HG02884 (cell line): ENCODE measurements at regions not wholly inside any gene's neighbourhood (a gene's known extent, or its start where the extent isn't known, plus 50 kb on each side); places are given as distances from the start of the nearest gene placed in this dataset.
"Not testable (repeated sequence)": the region's sequence is repeated elsewhere in the genome, so short reads cannot be mapped to it uniquely, and the experiment has no call there.

Experiments
- ATAC-seq: cut with Tn5 transposase; IDR thresholded peaks from one replicate; pipeline ENCODE4 v1.9.1; 2021; ENCODE audit warnings: mild to moderate bottlenecking, moderate library complexity; ENCODE audit not compliant: unreplicated experiment

DNA sequence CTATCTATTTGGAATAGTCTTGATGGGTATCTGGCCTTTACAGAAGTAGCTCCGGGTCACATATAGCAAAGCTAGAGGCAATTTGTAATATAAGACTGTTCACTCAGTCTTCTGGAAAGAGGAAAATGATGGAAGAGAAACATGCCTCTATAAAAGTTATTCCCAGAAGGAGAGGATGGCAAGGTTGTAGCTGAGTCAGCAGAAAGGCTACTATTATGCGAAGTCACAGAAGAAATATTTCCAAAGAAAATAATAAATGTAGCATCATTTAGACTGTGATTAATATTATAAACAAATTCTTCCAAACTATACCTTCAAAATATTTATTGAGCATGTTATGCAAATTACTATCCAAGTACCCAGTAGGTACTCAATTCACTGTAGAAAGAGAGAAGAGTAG is 1027.7 kb upstream of the TMEFF2 start:
- ATAC-seq, result no peak

DNA sequence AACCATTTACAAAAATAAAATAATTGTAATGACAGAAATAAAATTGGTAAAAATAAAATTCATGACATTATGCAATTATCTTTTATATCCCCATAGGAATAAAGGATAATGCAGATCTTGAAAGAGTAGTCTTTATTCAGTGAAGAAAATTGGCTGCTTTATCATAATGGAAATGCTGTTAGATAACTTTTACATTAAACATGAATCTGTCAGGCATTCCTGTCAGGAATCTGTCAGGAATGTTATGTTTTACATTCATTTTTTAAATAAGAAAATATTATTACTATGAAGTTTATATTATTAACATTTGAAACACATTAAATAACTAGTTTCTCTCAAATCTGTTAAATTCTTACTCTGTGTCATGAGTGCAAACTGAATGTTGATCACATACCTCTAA is 1024.7 kb upstream of the TMEFF2 start:
- no peak for ATAC-seq

DNA sequence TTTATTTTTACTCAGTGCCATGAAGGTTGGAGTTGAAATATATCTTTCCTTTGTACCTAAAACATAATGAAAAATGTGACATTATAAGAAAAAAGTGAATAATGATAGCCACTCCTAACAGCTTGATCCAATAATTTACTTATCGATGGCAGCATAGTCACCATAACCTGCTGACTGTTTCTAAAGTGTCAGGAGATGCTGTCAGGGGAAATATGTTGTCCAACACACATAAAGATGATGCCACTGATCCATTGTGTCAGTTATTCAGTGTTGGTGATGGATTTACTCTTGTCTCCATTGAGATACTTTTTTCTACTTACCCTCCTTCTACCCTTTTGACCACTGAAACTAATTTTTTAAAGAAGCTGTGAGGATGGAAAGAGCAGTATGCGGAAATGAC is 1006.9 kb upstream of the TMEFF2 start:
- no peak for ATAC-seq

DNA sequence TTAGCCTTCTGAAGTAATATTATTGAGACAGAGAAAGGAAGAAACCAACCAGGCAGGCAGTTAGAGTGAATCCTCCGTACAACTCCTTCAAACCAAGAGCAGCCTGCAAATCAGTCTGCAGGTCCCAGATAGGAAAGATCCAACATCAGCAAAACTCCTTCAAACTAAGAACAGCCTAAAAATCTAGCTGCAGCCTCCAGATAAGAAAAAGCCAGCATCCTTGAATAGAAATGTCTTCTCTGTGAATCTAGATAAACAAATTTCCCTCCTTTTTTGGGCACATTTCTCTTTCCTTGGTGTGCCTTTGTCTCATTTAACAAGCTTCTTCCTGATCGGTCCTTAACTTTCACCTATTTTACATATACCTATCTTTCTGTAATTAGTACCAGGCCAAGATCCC is 1004.6 kb upstream of the TMEFF2 start:
- ATAC-seq, result no peak

DNA sequence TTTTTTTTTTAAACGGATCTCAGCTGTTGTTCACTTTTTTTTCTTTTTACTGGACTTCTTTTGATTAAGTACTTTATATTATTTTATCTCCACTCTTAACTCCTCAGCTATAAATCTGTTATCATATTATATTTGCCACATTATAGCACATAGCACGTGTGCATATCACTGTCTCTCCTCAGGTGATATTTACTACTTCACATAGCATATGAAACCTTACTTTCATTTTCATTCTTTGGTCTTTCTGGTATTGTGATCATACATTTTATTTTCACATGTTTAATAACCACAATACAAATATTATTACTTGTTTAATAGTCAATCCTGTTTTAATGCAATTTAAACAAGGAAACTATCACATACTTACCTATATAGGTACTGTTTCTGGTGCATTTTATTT is 993.1 kb upstream of the TMEFF2 start:
- peak; percentile 73 for ATAC-seq

DNA sequence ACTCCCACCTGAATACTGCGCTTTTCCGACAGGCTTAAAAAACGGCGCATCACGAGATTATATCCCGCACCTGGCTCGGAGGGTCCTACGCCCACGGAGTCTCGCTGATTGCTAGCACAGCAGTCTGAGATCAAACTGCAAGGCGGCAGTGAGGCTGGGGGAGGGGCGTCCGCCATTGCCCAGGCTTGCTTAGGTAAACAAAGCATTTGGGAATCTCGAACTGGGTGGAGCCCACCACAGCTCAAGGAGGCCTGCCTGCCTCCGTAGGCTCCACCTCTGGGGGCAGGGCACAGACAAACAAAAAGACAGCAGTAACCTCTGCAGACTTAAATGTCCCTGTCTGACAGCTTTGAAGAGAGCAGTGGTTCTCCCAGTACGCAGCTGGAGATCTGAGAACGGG is 976.2 kb upstream of the TMEFF2 start:
- not testable (repeated sequence) for ATAC-seq

DNA sequence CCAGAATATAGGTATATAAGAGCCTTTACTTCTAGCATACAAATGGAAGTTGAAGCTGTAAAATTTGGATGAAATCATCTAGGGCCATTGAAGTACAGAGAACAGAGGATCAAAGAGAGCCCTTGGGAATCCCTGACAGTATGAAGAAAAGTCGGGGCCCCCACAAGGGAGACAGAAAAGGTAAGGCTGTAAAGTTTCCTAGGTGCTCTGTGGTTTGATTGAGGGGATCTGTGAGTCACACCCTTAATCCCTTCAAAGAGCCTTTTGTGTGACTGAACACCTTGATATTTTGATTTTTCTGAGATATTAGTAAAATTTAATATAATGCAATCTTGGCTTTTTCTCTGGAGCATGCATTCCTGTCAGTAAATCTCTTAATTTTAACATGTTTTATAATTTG is 961.7 kb upstream of the TMEFF2 start:
- no peak for ATAC-seq

GRCh38 chr2:193154076-193154475 is 959.3 kb upstream of the TMEFF2 start:
- ATAC-seq, result no peak

- ATAC-seq, result no peak
Observed at GRCh38 chr2:193153576-193153975, 958.8 kb upstream of the TMEFF2 start.

GRCh38 chr2:193142467-193142866 is 947.7 kb upstream of the TMEFF2 start:
- ATAC-seq, result not testable (repeated sequence)

- ATAC-seq, result no peak
Observed at GRCh38 chr2:193141998-193142397, 947.3 kb upstream of the TMEFF2 start.

DNA sequence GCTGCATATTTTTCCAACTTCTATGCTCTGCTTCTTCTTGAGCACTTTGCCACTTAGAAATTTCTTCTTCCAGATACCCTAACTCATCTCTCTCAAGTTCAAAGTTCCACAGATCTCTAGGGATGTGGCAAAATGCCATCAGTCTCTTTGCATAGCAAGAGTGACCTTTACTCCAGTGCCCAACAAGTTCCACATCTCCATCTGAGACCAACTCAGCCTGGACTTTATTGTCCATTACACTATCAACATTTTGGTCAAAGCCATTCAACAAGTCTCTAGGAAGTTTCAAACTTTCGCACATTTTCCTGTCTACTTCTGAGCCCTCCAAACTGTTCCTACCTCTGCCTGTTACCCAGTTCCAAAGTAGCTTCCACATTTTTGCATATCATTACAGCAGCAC is 946.2 kb upstream of the TMEFF2 start:
- ATAC-seq, result not testable (repeated sequence)

- ATAC-seq, result no peak
Observed at GRCh38 chr2:193124815-193125214, 930.1 kb upstream of the TMEFF2 start.

GRCh38 chr2:193114827-193115226 is 920.1 kb upstream of the TMEFF2 start:
- no peak for ATAC-seq

DNA sequence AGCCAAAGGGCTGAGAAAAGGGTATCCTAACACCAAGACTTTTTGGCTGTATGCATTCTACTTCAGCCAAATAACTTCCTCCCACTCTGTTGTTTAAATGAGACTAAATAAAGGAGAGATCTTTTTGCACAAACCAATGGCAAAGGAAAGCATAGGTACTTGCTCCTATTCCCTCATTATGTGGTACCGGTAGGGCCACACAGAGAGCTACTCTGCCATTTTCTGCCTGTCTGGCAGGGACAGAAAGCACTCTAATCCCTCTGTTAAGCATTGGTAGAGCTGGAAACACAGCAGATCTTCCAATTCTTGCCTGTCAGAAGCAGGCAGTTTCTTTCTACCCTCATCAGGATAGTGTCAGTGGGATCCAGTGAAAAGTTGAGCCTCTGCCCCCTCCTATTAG is 918.3 kb upstream of the TMEFF2 start:
- no peak for ATAC-seq

DNA sequence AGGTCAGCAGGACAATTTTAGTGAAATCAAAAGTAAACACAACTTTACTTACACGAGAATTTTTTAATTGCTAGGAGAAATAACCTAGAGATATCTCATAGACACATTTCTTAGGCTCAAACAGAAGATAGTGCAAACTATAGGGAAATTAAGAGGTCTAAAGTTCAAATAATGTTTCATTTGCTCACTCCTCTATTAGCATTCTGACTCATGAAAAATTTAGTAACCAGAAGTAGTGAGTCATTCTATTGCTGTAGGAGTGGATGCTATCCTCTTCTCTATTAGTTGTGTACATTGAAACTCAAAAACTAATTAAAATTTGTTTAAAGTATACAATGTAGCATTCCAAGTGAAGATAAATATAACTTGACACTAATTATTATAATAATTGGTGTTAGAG is 908.3 kb upstream of the TMEFF2 start:
- ATAC-seq, result no peak

DNA sequence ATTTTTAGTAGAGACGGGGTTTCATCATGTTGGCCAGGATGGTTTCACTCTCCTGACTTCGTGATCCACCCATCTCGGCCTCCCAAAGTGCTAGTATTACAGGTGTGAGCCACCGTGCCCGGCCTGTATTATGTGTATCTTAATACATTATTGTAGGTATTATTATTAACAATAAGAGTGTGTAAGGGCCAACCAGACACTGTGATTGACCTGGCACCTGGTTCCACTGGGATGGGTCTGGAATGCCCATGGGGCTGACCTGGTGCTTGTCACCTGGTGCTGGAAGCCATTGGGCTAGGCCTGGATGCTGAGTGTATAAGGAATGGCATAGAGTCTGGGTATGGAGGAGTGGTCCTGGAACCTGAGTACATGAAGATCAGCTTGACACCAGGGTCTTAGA is 906.9 kb upstream of the TMEFF2 start:
- ATAC-seq, result no peak

DNA sequence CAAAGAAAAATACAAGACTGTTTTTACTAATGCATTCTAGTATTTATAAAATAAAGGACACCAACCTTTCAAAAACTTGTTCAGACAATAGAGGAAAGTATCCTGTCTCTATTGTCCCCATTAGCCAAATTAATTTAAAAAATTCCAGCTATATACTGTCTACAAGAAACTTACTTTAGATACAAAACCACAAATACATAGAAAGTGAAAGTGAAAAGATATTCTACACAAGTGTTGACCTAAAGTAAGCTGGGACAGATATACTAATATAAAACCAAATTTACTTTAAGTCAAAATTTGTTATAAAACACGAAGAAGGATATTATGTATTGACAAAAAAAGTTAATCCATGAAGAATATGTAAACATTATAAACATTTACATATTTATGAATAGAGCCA is 893.3 kb upstream of the TMEFF2 start:
- ATAC-seq, result no peak

GRCh38 chr2:193076995-193077394 is 882.3 kb upstream of the TMEFF2 start:
- ATAC-seq, result no peak

DNA sequence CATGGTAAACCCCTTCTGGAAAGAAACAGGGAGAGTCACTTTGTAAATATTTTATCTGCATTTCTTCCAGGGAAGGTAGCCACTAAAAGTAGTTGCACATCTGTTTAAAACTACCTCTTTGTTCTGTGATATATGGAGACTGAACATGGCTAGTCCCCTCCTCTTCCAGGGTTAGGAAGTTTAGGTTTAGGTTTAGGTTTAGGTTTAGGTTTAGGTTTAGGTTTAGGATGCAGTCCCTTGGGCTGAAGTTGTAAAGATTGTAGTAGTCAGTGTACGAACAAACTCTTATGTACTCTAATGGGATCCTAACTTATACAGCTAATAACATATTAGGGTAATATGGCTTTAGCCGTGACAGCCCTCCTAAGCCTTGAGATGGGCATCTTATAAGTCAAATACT is 880.2 kb upstream of the TMEFF2 start:
- no peak for ATAC-seq

DNA sequence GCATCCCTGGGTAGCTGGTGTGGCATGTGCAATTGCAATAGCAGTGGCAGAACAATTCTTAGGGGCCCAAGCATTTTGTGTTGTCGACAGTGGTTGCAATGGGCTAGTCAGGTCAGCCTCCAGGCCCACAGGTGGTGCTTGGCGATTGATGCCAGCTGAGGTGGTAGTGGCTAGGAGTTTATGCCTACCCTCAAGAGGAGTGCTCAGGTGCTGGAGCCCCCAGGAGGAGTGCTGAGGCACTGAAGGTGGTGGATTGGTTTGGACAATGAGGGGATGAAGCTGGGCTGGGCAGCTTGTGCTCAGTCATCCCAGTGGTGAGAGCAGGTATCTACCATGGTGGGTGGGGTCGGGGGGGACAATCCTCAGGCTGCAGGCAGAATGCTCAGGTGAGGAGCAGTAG is 877.9 kb upstream of the TMEFF2 start:
- ATAC-seq, result no peak

DNA sequence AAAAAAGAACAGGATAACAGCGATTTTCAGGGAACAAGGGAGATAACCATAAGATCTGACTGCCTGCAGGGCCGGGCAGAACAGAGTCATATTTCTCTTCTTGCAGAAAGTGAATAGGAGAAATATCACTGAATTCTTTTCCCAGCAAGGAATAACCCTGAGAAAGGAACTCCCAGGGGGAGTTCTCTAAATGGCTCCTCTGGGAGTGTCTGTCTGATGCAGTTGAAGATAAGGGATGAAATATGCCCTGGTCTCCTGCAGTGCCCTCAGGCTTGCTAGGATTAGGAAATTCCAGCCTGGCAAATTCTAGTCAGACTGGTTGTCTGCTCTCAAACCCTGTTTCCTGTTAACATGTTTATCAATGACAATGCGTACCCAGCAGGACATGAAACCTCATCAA is 830.8 kb upstream of the TMEFF2 start:
- ATAC-seq, result not testable (repeated sequence)

GRCh38 chr2:193024791-193025190 is 830.1 kb upstream of the TMEFF2 start:
- no peak for ATAC-seq

- ATAC-seq, result no peak
Observed at GRCh38 chr2:193011870-193012269, 817.1 kb upstream of the TMEFF2 start.
